ENCODE measurements at regions not wholly inside any gene's neighbourhood (a gene's known extent, or its start where the extent isn't known, plus 50 kb on each side); places are given as distances from the start of the nearest gene placed in this dataset.

- TF ChIP-seq CTCF (IDR thresholded peaks at IDR 0.05; ENCODE audit: low read depth, low read length) (no peak), POLR2A (IDR thresholded peaks at IDR 0.05; ENCODE audit: extremely low read depth, insufficient read length) (no peak), MYC (IDR thresholded peaks at IDR 0.05; ENCODE audit: low read depth, low read length) (no peak), MAX (IDR thresholded peaks at IDR 0.05; ENCODE audit: low read depth, low read length) (no peak)
Observed at GRCh38 chr2:8259106-8259840, 422.6 kb upstream of the ID2 start.

All from NB4 (cell line).